DOHH2 (cell line): ENCODE measurements at regions not wholly inside any gene's neighbourhood (a gene's known extent, or its start where the extent isn't known, plus 50 kb on each side); places are given as distances from the start of the nearest gene placed in this dataset.

Experiments
- H3F3A ChIP-seq: fragments of 200-600 bp; sonication (generic), shearing (Covaris generic); 2 replicates; pipeline ENCODE4 v1.6.0; 2016; ENCODE audit warnings: antibody characterized with exemption, mild to moderate bottlenecking; ENCODE audit not compliant: control insufficient read depth, insufficient read depth
- H3K27ac ChIP-seq: fragments of 200-600 bp; sonication (generic); 2 replicates; pipeline ENCODE4 v1.5.1; 2014; ENCODE audit warnings: low read depth, mild to moderate bottlenecking, low read length, moderate library complexity
- H3K27me3 ChIP-seq: fragments of 200-600 bp; sonication (generic); 2 replicates; pipeline ENCODE4 v1.6.1; 2014; ENCODE audit warnings: mild to moderate bottlenecking, low read length, mixed read lengths; ENCODE audit not compliant: control insufficient read depth
- H3K36me3 ChIP-seq: fragments of 200-600 bp; sonication (generic); 2 replicates; pipeline ENCODE4 v1.6.1; 2014; ENCODE audit warnings: mild to moderate bottlenecking, low read length, moderate library complexity, mixed read lengths; ENCODE audit not compliant: control insufficient read depth
- H3K4me1 ChIP-seq: fragments of 200-600 bp; sonication (generic); 2 replicates; pipeline ENCODE4 v1.6.1; 2014; ENCODE audit warnings: mild to moderate bottlenecking, low read length, mixed read lengths; ENCODE audit not compliant: control insufficient read depth
- H3K4me2 ChIP-seq: fragments of 200-600 bp; sonication (generic); 2 replicates; pipeline ENCODE4 v1.6.0; 2014; ENCODE audit warnings: mild to moderate bottlenecking, low read length, moderate library complexity
- H3K4me3 ChIP-seq: fragments of 200-600 bp; sonication (generic); 2 replicates; pipeline ENCODE4 v1.5.1; 2014; ENCODE audit warnings: mild to moderate bottlenecking, low read length, mixed read lengths
- H3K79me2 ChIP-seq: fragments of 200-600 bp; sonication (generic); 2 replicates; pipeline ENCODE4 v1.6.1; 2014; ENCODE audit warnings: mild to moderate bottlenecking, low read length, mixed read lengths; ENCODE audit not compliant: control insufficient read depth
- H3K9me2 ChIP-seq: fragments of 200-600 bp; sonication (generic); replicated peaks from 2 replicates; pipeline ENCODE4 v1.6.1; 2014; ENCODE audit warnings: mild to moderate bottlenecking, low read length, mixed read lengths; ENCODE audit not compliant: control insufficient read depth
- H3K9me3 ChIP-seq: fragments of 200-600 bp; sonication (generic); 2 replicates; pipeline ENCODE4 v1.6.1; 2014; ENCODE audit warnings: antibody characterized with exemption, low read length, mixed read lengths; ENCODE audit not compliant: control insufficient read depth, insufficient read depth
- H4K20me1 ChIP-seq: fragments of 200-600 bp; sonication (generic); 2 replicates; pipeline ENCODE4 v1.6.0; 2014; ENCODE audit warnings: low read depth, mild to moderate bottlenecking, antibody characterized with exemption, low read length, moderate library complexity; ENCODE audit not compliant: control insufficient read depth, insufficient read depth
- EZH2phosphoT487 ChIP-seq: fragments of 200-600 bp; sonication (generic); IDR thresholded peaks from 2 replicates; pipeline ENCODE4 v1.6.1; 2017; ENCODE audit warnings: borderline replicate concordance, mild to moderate bottlenecking, antibody characterized with exemption, low read length, moderate library complexity, mixed read lengths
- TF ChIP-seq, protein P1 (sequence below): fragments of 200-600 bp; sonication (generic); IDR thresholded peaks from one replicate; pipeline ENCODE4 v1.5.1; 2014; ENCODE audit warnings: antibody characterized with exemption, mild to moderate bottlenecking, low read depth, low read length; ENCODE audit not compliant: poor library complexity, severe bottlenecking

GRCh38 chr10:78911533-78912340, 157.0 kb upstream of the ZMIZ1 start:
- Histone ChIP-seq H3K27ac (no peak overlapping the region), H3K4me1 (peaks cover 27% of the 10 kb centered on the region), H3K79me2 (no peaks in the 10 kb centered on the region), H3K36me3 (no peaks in the 10 kb centered on the region), H3K4me2 (no peak overlapping the region), H4K20me1 (0 out of 2 replicates have a peak, but pooled peaks cover 2% of the 10 kb centered on the region), H3F3A (no peaks in the 10 kb centered on the region), H3K9me2 (no peaks in the 10 kb centered on the region), H3K27me3 (peaks cover 12% of the 10 kb centered on the region; the same call in 1 of the 2 replicates), H3K4me3 (no peak overlapping the region), H3K9me3 (no peaks in the 10 kb centered on the region)
- no peak for TF ChIP-seq EZH2phosphoT487
- TF ChIP-seq, protein P1, sequence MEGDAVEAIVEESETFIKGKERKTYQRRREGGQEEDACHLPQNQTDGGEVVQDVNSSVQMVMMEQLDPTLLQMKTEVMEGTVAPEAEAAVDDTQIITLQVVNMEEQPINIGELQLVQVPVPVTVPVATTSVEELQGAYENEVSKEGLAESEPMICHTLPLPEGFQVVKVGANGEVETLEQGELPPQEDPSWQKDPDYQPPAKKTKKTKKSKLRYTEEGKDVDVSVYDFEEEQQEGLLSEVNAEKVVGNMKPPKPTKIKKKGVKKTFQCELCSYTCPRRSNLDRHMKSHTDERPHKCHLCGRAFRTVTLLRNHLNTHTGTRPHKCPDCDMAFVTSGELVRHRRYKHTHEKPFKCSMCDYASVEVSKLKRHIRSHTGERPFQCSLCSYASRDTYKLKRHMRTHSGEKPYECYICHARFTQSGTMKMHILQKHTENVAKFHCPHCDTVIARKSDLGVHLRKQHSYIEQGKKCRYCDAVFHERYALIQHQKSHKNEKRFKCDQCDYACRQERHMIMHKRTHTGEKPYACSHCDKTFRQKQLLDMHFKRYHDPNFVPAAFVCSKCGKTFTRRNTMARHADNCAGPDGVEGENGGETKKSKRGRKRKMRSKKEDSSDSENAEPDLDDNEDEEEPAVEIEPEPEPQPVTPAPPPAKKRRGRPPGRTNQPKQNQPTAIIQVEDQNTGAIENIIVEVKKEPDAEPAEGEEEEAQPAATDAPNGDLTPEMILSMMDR = no peak

- no peak overlapping the region; the same call in 1 of the 2 replicates for H3K4me2 ChIP-seq
- TF ChIP-seq EZH2phosphoT487 = no peak
- TF ChIP-seq, protein P1 = no peak
- H3K4me3 ChIP-seq = no peak overlapping the region
- H3K9me2 ChIP-seq = no peaks in the 10 kb centered on the region
- peaks cover 12% of the 10 kb centered on the region; the same call in 1 of the 2 replicates for H3K27me3 ChIP-seq
- H3K4me1 ChIP-seq = peaks cover 27% of the 10 kb centered on the region
- no peaks in the 10 kb centered on the region for H3F3A ChIP-seq
- H4K20me1 ChIP-seq = 0 out of 2 replicates have a peak, but pooled peaks cover 5% of the 10 kb centered on the region
- no peaks in the 10 kb centered on the region for H3K36me3 ChIP-seq
- no peak overlapping the region for H3K27ac ChIP-seq
- H3K9me3 ChIP-seq = no peaks in the 10 kb centered on the region
- H3K79me2 ChIP-seq = no peaks in the 10 kb centered on the region
These were observed 156.2 kb upstream of the ZMIZ1 start for GRCh38 chr10:78912361-78913218.

- no peak for TF ChIP-seq EZH2phosphoT487
- TF ChIP-seq, protein P1 = no peak
- Histone ChIP-seq H3K4me3 (no peak overlapping the region), H3K9me2 (no peaks in the 10 kb centered on the region), H3K27ac (no peak overlapping the region), H3K9me3 (no peaks in the 10 kb centered on the region), H3K4me1 (peaks cover 27% of the 10 kb centered on the region), H3K36me3 (no peaks in the 10 kb centered on the region), H3K27me3 (peaks cover 18% of the 10 kb centered on the region; the same call in 1 of the 2 replicates), H3K79me2 (no peaks in the 10 kb centered on the region), H4K20me1 (0 out of 2 replicates have a peak, but pooled peaks cover 5% of the 10 kb centered on the region), H3K4me2 (peak overlapping the region; percentile 37), H3F3A (no peaks in the 10 kb centered on the region)
These were observed 155.3 kb upstream of the ZMIZ1 start for GRCh38 chr10:78913219-78914059.
